ENCODE measurements at regions not wholly inside any gene's neighbourhood (a gene's known extent, or its start where the extent isn't known, plus 50 kb on each side); places are given as distances from the start of the nearest gene placed in this dataset.

- TF ChIP-seq, protein P1, sequence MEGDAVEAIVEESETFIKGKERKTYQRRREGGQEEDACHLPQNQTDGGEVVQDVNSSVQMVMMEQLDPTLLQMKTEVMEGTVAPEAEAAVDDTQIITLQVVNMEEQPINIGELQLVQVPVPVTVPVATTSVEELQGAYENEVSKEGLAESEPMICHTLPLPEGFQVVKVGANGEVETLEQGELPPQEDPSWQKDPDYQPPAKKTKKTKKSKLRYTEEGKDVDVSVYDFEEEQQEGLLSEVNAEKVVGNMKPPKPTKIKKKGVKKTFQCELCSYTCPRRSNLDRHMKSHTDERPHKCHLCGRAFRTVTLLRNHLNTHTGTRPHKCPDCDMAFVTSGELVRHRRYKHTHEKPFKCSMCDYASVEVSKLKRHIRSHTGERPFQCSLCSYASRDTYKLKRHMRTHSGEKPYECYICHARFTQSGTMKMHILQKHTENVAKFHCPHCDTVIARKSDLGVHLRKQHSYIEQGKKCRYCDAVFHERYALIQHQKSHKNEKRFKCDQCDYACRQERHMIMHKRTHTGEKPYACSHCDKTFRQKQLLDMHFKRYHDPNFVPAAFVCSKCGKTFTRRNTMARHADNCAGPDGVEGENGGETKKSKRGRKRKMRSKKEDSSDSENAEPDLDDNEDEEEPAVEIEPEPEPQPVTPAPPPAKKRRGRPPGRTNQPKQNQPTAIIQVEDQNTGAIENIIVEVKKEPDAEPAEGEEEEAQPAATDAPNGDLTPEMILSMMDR (conservative IDR thresholded peaks at IDR 0.05 in 1 of 2, IDR thresholded peaks at IDR 0.05 in 1 of 2; ENCODE audit: extremely low read depth in 1 of 2, insufficient read depth in 1 of 2, low read depth in 1 of 2, low read length in 2 of 2): no peak
- TF ChIP-seq EZH2 (IDR thresholded peaks at IDR 0.05; ENCODE audit: borderline replicate concordance, low read length): no peak
These were observed 145.8 kb downstream of the AKAIN1 start for GRCh38 chr18:5051207-5051606.
